Hippocampal formation (tissue), 2 donors: ENCODE measurements at regions not wholly inside any gene's neighbourhood (a gene's known extent, or its start where the extent isn't known, plus 50 kb on each side); places are given as distances from the start of the nearest gene placed in this dataset.

Source experiments
- DNase-seq, 2 donors: peaks; one replicate each; lab custom pipeline; 2025; lab: John Stamatoyannopoulos, UW

DNA sequence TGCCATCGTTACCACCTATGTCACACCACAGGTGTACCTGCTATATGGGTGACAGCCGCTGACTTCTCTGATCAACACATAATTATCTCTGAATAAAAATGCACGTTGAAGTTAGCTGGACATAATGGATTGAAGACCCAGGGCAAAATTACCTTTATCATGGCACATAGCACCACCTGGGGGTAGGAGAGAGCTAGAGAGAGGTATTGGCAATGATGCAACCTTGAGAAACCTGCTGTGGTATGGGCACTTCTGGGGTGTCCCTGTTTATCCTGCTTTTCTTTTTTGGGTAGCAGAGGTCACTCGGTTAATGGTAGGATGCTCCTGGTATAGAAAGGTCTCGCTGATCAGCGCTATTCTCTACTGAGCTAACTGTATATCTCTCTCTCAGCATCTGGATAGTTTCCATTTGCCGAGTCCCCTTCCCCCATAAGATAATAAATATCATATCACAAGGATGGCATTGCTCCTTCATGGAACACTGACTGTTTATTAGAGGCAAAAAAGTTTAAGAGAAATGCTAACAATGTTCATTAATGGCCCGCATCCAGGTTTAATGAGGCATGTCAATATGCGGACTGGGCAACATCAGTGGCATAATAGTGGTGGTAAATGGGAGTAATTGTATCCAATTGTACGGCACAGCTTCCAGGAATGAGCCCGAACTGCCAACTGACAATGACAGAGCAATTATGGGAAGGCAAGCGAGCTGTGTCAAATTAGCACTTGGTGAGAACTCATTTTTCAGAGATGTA is 323.1 kb downstream of the TFEC start:
- DNase-seq = peak; percentile 1 to 14

DNA sequence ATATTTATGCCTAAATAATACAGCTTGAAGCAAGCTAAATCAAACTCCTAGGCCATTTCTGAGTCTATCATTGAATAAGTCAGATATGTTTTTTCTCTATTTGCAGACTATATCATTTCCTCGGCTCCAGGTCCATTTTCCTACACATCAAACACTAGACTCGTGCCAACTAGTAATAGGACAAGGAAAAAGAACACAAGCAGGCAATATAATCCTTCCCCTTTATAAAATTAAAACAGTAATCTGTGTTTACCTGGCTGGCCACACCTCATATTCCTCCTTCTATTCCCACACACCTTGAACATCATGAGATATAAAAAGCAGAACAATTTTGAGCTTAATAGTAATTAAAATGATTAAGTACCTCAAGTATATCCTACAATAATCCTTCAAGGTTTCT is 325.7 kb downstream of the TFEC start:
- no peak for DNase-seq

DNA sequence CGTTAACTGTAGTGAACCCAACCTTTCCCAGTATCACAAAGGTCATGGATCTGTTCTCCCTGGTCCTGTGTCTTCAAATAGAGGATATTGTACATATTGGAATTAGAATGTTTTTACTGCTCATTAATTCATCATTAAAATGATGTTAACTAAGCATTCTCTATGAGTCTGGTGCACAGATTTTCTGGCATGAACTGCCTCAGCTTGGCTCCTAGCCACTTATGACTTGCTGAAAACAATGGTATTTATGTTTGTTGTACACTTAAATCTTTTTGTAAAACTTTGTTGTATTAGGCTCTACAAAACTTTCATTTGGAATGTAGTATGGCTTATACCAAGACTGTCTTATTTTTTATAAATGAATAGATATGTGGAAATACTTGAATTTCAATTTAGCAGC is 329.4 kb downstream of the TFEC start:
- DNase-seq = no peak

DNA sequence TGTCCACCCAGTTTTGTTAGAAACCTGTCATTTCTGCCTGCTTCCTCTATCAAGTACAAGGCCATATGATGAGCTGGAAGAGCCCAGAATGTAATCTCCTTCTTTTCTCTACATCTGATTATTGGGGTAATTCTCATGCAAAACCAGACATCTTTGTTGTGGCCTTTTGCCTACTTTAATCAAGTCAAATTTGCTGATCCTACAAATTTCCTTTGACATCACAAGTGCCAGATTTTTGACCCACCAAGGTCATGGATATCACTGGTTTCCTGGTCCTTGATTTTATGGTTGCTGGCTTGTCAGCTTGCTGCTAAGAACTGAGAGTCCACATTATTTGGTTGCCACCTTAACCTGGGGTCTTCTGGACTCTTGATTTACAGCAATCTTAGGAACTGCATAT is 336.1 kb downstream of the TFEC start:
- no peak for DNase-seq

DNA sequence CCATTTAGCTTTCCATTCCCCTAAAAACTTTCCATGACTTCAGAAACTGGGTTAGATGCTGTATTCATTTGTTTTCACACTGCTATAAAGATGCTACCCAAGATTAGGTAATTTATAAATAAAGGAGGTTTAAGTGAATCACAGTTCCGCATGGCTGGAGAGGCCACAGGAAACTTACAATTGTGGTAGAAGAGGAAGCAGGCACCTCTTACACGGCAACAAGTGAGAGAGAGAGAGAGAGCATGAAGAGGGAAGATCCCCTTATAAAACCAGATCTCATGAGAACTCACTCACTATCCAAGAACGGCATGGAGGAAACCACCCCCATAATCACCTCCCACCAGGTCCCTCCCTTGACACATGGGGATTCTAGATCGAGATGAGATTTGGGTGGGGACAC is 336.8 kb downstream of the TFEC start:
- DNase-seq = no peak

DNA sequence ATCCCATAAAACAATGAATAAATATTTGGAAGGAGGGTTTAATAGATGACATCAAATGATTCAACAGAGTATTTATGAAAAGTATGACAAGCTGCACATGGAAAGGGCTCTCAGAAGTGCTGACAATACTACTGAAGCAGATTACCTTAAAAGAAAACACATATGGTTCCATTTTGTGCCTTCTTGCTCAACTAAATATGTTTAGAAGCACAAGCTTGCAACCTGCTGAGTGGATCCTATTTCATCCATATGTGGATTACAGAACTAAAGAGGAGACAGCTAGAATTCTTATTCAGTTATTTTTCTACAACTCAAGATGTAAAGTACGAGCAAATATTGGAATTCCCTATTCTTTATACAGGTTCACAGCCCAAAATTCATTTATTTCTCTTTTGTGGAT is 340.6 kb downstream of the TFEC start:
- DNase-seq = no peak

DNA sequence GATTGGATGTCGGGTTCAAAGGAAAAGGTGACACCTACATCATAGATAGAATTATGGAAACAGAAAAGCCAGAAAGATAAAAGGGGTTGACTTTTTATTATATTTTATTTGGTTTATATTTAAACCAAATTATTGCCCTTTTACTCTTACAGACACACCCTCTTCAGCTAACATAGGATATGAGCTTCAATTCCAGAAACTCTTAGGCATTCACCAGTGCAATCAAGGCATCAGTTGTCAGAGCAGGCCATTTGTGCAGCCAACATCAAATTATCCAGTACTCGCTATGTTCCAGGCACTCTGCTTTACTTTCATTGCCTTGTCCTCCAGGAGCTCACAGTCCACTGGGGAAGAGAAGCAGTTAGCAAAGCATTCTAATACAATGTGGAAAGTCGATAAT is 347.5 kb downstream of the TFEC start:
- DNase-seq = no peak

DNA sequence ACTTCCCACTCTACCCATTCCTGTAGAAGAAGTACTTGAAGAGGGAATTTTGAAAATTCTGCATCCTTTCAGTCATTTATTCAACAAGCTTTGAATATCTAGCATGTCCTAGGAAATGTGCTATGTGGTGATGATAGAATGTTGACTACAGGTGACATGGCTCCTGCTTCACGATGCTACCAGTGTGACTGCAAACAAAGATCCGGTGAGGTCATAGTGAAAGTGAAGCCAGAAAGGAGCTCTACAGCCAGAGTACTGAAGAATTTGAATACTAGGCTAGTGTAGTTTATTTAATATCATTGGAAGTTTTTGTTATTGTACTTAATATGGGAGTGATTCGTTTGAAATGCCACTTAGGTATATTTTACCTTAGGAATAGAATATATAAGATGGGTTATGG is 348.1 kb downstream of the TFEC start:
- no peak for DNase-seq

DNA sequence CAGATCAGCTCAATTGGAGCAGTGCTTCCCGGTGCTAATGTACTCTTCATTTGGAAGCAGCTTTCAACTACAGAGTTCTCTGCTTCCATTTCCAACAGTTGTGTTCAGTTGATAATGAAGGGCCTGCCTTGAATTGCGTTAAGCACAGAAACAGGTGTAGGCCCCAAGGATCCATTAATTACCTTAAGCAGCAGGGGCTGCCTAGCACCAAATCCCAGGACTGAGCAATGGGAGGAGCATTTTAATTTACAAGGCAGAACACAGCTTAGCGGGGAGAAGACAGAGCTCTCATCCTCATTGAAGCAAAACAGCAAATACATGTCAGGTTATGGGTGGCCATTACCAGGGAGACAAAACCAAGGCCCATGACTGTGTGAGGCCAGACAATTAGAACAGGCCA is 349.6 kb downstream of the TFEC start:
- DNase-seq = no peak

DNA sequence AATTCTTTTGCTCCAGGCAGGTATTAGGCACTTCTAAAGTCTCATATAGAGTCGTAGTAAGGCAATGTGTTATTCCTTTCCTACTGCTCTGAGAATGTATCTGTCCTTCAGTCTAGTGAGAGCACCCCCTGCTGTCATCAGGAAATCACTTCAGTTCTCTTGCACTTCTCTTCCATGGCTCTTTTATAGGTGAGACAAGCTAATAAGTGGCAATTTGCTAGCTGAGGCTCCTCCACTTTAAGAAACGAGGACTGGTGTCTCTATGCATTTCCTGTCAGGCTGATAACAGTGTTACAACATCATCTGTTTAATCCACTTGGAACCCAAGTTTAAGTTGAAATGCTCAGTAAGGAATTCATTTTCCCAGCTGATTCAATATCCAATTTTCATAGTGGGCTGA is 350.6 kb downstream of the TFEC start:
- no peak for DNase-seq

DNA sequence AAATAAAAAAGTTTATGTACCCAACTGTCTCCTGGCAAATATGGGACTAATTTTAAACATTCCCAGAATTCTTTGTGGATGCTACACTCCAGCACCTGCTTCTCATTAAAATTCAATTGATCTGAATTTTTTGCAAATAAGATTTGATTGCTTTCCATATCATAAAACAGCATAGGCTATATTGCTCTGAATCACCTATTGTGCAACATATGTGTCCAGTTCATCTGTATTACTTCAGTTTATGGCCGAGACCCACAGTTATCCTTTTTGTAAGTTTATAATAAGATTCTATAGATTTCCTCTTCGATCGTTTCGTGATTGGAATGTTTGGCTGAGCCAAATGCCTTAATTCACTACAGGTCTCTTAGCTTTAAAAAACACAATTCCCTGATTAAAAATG is 351.1 kb downstream of the TFEC start:
- DNase-seq = no peak

DNA sequence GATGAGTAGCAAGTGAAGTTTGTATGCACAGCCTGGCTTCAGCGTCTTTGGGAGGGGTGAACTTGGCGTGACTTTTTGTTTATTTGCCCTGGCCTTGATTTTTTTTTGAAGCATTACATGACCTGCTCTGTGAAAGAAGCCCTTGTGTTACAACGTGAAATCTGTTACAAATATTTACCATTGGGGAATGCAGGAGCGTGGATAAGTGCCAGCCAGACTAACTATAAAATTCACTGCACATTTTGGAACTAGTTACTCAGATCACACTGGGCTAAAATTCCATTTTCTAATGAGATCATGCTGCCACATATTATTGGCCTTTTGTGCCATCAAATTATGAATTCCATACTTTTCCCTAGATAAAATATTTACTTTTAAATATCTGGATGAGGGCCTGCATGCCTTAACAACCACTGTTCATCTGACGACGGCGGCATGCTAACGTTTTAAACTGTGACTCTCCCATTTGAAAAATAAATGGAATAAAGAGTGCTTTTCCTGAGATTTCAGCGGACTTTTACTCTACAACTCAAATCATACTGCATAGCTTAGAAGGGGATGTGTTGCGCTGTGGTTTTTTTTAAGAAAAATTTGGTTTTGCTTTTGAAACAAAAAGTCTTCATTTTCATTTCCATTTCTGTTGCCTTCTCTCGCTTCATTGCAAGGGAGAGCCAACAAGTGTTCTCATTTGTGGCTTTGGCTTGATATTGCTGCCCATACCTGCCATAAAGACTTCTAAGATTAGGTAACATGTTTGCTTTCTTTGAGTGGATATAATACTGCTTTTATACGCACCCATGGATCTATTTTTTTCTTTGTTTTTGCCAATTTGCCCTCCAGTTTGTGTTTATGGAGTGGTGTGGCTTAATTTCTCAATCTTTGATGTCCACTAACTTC is 352.2 kb downstream of the TFEC start:
- no peak for DNase-seq

DNA sequence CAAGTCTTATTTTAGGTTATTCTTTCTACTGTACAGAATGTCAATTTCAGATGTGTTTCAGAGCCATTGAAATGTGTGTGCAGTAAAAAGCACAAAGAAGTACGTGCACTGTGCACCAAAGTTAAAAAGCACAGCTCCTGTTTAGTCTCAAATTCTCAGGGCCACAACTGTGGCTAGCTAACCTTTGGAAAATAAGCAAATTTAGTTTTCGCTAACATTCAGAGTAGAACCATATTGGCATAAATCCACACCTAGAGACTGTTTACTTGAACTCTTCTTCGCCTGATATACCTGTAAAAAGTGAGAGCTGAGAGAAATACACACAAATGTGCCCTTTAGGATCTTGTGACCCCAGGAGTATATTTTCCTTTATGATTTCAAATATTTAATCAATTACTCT is 353.9 kb downstream of the TFEC start:
- no peak for DNase-seq

DNA sequence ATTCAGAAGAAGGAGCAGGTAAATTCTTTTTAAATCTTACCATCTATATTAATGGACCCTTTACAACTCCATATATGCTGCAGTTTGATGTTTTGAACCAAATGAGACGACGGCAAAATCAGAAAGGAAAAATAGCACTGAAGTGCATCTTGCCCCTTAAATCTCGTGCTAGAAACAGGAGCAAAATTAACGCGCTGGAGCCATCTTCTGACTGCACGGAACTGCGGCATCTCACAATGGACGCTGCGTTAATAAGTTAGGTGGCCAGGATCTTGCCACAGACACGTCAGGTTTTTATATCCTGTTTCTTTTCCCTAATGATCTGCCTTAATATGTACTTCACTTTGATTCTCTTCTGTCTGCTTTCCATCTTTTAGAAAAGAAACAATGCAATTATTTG is 354.5 kb downstream of the TFEC start:
- peak in 1 of 2 donors; percentile 3 for DNase-seq

DNA sequence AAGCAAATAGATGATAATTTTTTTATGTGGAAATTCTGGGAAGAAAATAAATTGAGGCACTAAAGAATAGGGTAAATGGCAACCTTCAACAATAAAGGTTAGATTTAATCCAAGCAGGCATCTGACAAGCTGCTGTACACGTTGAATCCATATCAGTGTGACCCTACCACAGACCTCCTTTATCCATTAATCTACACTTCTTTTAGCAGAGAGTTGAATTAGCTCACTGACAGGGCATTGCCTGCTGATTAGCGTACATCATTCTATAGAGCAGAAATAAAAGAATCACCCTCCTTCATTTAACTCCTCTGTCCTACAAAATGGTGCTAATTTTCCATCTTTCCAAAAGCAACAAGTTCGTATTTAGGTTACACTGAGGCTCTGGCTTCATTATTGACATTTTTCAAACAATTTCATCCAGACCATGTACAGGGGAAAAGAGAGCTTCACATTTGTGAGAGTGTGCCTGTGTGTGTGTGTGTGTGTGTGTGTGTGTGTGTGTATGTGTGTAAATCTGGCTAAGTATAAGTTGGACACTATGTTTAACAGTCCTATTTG is 356.0 kb downstream of the TFEC start:
- DNase-seq = no peak

DNA sequence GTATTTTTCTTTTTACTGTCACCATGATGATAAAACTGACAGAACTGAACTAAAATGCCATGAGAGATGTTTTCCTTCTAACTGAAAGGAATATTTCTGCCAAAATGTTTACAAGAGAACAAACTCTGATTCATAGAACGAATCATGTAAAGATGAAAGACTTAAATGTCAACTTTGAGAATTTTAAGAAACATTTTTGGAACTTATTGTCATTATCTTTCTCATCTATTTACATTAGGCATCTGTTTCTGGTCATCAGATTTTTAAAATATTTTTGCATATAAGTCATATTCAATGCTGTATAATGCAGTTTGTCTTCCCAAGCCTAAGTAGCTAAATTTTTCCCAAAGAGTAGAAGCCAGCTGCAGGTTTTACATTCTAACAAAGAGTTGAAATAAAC is 358.5 kb downstream of the TFEC start:
- DNase-seq = no peak

DNA sequence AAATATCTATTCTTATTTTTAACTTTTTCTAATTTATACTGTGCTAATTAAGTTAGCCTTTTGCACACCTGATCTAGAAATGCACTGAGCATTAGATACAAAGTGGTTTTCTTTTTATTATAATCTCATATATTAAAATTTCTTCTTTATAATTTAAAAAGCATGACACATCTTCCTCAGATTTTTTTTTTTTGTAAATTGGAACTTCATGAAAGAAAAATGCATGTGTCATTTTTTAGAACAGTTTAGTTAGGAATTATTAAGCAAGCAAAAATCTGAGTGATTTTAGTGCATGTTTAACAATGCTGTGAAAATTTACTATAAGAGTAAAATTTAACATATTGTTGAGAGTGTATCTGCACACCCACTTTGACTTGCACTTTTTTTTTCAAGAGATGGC is 367.9 kb downstream of the TFEC start:
- DNase-seq = no peak

DNA sequence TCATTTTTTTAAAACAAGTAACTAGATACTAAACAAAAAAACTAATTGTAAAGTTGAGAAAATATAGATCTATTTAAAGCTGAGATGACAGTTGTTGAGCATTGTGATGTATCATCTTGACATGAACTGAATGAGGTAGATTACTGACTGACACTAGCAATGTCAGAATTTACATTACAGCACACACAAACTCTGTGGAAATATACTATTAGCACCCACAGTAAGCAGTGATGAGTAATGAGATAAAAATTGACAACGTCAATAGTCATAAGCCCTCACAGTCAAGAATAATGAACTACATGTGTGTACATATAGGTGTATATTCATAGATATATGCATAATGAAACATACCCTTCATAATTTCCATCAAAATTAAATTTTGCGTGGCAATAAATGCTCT is 368.4 kb downstream of the TFEC start:
- DNase-seq = no peak

DNA sequence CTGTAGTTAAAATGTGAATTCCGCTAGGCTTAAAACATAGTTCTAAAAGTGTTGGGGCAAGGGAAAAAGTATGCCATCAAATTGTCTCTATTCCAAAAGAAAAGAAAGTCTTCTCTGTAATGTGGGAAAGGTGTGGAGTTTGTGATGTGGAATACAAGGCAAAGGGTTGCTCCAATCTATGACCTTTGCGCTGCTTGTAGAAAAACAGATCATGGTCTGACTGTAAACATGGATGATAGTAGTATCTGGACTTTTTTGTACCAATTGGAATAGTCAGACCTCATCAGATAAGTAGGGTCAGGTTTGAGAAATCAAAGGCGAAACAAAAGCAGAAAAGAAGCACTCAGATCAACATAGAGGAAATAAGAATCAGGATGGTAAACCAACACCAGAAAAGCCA is 372.3 kb downstream of the TFEC start:
- no peak for DNase-seq

DNA sequence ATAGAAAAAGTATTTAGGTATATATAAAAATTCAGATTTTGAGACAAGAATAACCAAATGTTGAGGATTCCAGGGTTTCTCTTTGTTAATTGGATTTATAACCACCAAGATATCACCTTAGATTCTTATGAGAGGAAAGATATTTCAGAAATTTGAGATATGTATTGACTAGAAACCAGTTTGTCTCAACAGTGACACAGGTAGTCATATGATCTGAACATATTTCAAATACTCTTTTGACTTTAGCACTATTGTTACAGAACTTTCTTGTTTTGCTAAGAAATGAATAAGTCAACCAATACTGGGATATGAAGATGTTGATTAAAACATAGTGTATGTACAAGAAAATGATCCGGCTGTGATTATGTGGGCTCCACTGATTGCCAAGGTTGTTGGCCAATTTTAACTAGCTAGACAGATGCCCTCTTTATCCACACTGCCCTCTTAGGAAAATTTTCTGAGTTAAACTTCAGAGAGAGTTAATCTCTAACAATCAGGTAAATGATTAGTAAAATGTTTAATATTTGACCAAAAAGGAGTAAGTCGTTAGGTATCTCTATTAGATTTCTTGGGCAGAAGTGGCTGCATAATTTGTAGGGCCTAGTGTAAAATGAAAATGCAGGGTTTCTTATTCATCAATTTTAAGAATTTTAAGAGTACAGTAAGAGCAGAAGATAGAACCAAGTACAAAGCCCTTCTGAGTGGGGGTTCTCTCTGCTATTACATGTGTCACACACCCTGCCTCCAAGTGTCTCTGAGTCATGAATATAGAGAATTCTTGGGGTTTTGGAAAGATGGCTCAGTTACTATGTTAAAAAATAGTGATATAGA is 376.0 kb downstream of the TFEC start:
- DNase-seq = no peak

DNA sequence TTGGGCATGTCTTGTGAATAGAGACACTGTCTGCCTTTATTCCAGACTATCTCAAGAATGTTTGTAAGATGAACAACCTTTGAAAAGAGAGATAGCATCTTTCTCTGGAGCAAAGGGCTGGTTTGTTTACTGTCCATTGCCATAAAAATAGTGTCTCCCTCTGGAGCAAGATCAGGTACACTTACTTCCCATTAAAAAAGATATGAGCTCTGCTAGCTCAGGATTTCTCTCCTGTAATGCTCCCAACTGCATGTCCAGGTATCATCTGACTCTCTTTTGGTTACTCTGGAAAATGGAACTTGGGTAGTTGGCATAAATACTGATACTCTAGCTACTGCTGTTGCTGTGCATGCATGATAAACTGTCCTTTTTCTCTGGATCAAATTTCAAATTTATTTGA is 381.1 kb downstream of the TFEC start:
- no peak for DNase-seq

DNA sequence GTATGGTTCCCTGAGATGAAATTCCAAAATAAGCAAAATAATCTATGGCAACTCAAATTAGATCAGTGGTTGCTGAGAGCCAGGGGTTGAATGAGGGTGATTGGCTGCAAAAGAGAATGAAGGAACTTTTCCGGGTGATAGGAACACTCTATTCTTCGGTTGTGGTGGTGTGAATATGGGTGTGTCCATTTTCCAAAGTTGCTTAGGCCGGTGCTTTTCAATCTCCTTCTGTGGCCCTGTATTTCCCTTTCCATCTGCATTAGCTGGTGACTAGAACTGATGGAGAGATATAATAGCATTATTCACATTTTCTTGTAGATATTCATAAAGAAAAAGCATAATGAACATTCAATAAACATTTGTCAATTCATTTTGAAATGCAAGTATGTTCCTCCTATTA is 382.9 kb downstream of the TFEC start:
- DNase-seq = no peak
